ENCODE measurements at regions not wholly inside any gene's neighbourhood (a gene's known extent, or its start where the extent isn't known, plus 50 kb on each side); places are given as distances from the start of the nearest gene placed in this dataset.
A peak's percentile ranks its signal among the peaks of the same experiment; 100 is the strongest.

GRCh38 chr2:41400088-41400665 lies 647.6 kb upstream of the PKDCC start:
- DNase-seq (ENCODE audit: low spot score): peak; percentile 1

GRCh38 chr2:41405441-41405840 lies 642.4 kb upstream of the PKDCC start:
- no peak for DNase-seq (ENCODE audit: low spot score)

- no peak for DNase-seq (ENCODE audit: low spot score)
Measured at GRCh38 chr2:41409328-41409727, 638.5 kb upstream of the PKDCC start.

GRCh38 chr2:41410011-41410410 lies 637.8 kb upstream of the PKDCC start:
- no peak for DNase-seq (ENCODE audit: low spot score)

GRCh38 chr2:41413813-41414485 lies 633.9 kb upstream of the PKDCC start:
- DNase-seq (ENCODE audit: low spot score): no peak

- peak; percentile 36 for DNase-seq (ENCODE audit: low spot score)
Measured at GRCh38 chr2:41414486-41415230, 633.2 kb upstream of the PKDCC start.

- no peak for DNase-seq (ENCODE audit: low spot score)
Measured at GRCh38 chr2:41417511-41417910, 630.3 kb upstream of the PKDCC start.

- DNase-seq (ENCODE audit: low spot score): no peak
Measured at GRCh38 chr2:41420219-41420618, 627.6 kb upstream of the PKDCC start.

- DNase-seq (ENCODE audit: low spot score): no peak
Measured at GRCh38 chr2:41420872-41421271, 626.9 kb upstream of the PKDCC start.

GRCh38 chr2:41431756-41432155 lies 616.1 kb upstream of the PKDCC start:
- no peak for DNase-seq (ENCODE audit: low spot score)

GRCh38 chr2:41432459-41432858 lies 615.4 kb upstream of the PKDCC start:
- DNase-seq (ENCODE audit: low spot score): no peak

- DNase-seq (ENCODE audit: low spot score): no peak
Measured at GRCh38 chr2:41434991-41435390, 612.8 kb upstream of the PKDCC start.

- no peak for DNase-seq (ENCODE audit: low spot score)
Measured at GRCh38 chr2:41441958-41442357, 605.9 kb upstream of the PKDCC start.

- DNase-seq (ENCODE audit: low spot score): no peak
Measured at GRCh38 chr2:41445865-41446264, 602.0 kb upstream of the PKDCC start.

- DNase-seq (ENCODE audit: low spot score): no peak
Measured at GRCh38 chr2:41446266-41446665, 601.6 kb upstream of the PKDCC start.

- DNase-seq (ENCODE audit: low spot score): no peak
Measured at GRCh38 chr2:41448221-41448620, 599.6 kb upstream of the PKDCC start.

- no peak for DNase-seq (ENCODE audit: low spot score)
Measured at GRCh38 chr2:41457026-41457425, 590.8 kb upstream of the PKDCC start.

- DNase-seq (ENCODE audit: low spot score): no peak
Measured at GRCh38 chr2:41460661-41461060, 587.2 kb upstream of the PKDCC start.

- DNase-seq (ENCODE audit: low spot score): no peak
Measured at GRCh38 chr2:41464395-41464794, 583.4 kb upstream of the PKDCC start.

GRCh38 chr2:41475959-41476358 lies 571.9 kb upstream of the PKDCC start:
- no peak for DNase-seq (ENCODE audit: low spot score)

- DNase-seq (ENCODE audit: low spot score): no peak
Measured at GRCh38 chr2:41482659-41483058, 565.2 kb upstream of the PKDCC start.

- no peak for DNase-seq (ENCODE audit: low spot score)
Measured at GRCh38 chr2:41483226-41483625, 564.6 kb upstream of the PKDCC start.

Data from kidney tubule cell (primary cell).